Lung (tissue), 11 donors: ENCODE measurements at regions not wholly inside any gene's neighbourhood (a gene's known extent, or its start where the extent isn't known, plus 50 kb on each side); places are given as distances from the start of the nearest gene placed in this dataset.

Experiments used
- ATAC-seq: fragments of 200-7000 bp; cut with Tn5 transposase; one replicate; pipeline ENCODE4 v1.9.1; 2020; ENCODE audit warnings: moderate number of reproducible peaks; ENCODE audit not compliant: insufficient read depth, low FRiP score
- DNase-seq, 3 donors: peaks; one replicate each; pipeline ENCODE4 v3.0.0-alpha.2; 2013 to 2017
- H3K27ac ChIP-seq, 2 donors: one replicate each; pipeline ENCODE4 v1.5.1; 2013; ENCODE audit warnings: mild to moderate bottlenecking in 2 of 2, moderate library complexity in 2 of 2, control low read depth in 1 of 2, inconsistent platforms in 1 of 2, low read depth in 1 of 2, low read length in 1 of 2
- H3K27me3 ChIP-seq, 3 donors: one replicate each; pipeline ENCODE4 v1.5.1; 2013; ENCODE audit warnings: low read length in 2 of 3; ENCODE audit not compliant: control insufficient read depth in 3 of 3, insufficient read depth in 3 of 3
- H3K36me3 ChIP-seq, 4 donors: one replicate each; pipeline ENCODE4 v1.5.1; 2013; ENCODE audit warnings: low read length in 4 of 4, mild to moderate bottlenecking in 1 of 4, moderate library complexity in 1 of 4; ENCODE audit not compliant: control insufficient read depth in 4 of 4, insufficient read depth in 4 of 4
- H3K4me1 ChIP-seq, 5 donors: one replicate each; pipeline ENCODE4 v1.5.1; 2013; ENCODE audit warnings: low read length in 5 of 5, mild to moderate bottlenecking in 2 of 5, moderate library complexity in 1 of 5; ENCODE audit not compliant: control insufficient read depth in 5 of 5, insufficient read depth in 5 of 5
- H3K4me3 ChIP-seq: one replicate; pipeline ENCODE4 v1.5.1; 2013; ENCODE audit warnings: mild to moderate bottlenecking, control low read depth, moderate library complexity
- H3K9ac ChIP-seq, 2 donors: one replicate each; pipeline ENCODE4 v1.5.1; 2013; ENCODE audit warnings: low read length in 2 of 2, control low read depth in 1 of 2; ENCODE audit not compliant: insufficient read depth in 1 of 2
- H3K9me3 ChIP-seq, 4 donors: one replicate each; pipeline ENCODE4 v1.5.1; 2013; ENCODE audit warnings: low read length in 3 of 4, mild to moderate bottlenecking in 1 of 4, moderate library complexity in 1 of 4; ENCODE audit not compliant: control insufficient read depth in 4 of 4, insufficient read depth in 3 of 4
- CTCF ChIP-seq: IDR thresholded peaks from 2 replicates; pipeline ENCODE4 v1.5.1; 2012; ENCODE audit warnings: mild to moderate bottlenecking; ENCODE audit errors: control extremely low read depth, extremely low read depth
- WGBS, 2 donors: extraction: QIAGEN DNeasy Blood & Tissue Kit; methylation state at CpG; one replicate each; pipeline ENCODE4 v1.1.7; 2013; 5-methylcytosine and 5-hydroxymethylcytosine counted together
- donor health status: control.
- donor health status: control.
- donor health status: Bipolar disorder and iron deficiency.
- donor health status: healthy.
- donor health status: DM: yes; HTN: yes; CAD: no.

DNA sequence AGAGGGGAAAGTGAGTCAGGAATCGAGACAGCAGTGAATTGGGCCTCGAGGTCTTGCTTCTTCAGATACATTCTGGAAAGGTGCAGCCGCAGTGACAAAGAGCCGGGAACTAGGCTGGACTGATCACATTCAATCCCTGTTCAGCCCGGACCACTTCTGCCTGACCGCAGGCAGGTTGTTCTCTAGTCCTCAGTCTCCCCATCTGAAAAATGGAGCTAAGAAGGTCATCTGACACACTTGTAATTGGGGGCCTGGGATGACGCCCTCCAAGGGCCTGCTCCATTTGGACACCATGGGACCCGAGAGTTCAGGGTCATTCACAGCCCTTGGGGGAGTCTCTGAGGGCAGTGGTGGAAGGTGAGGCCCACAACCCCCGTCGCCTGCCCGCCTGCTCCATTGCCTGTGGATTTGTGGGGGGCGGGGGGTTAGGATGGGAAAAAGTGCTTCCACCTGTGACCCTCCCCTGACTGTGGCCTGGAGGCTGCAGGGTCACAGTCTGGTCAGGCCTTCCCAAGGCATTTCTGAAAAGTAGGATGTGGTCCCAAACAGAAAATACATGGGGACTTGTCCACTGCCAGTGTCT is 87.9 kb upstream of the CSF3R start:
- Histone ChIP-seq H3K9ac (no peak overlapping the region), H3K4me3 (no peak overlapping the region), H3K4me1 (no peaks in the 10 kb centered on the region), H3K27me3 (peaks cover 0 to 19% (median 0%) of the 10 kb centered on the region in 3 donors), H3K36me3 (no peaks in the 10 kb centered on the region), H3K9me3 (peaks cover 0 to 2% (median 0%) of the 10 kb centered on the region in 4 donors), H3K27ac (no peak overlapping the region)
- no peak for ATAC-seq
- no peak for DNase-seq
- TF ChIP-seq CTCF, result no peak
- WGBS, 2 donors, result 92 to 93% methylated on average over 12 of the region's 12 CpGs

- no peak overlapping the region for H3K4me3 ChIP-seq
Observed at GRCh38 chr1:36570006-36570405, 87.3 kb upstream of the CSF3R start.

GRCh38 chr1:36567601-36568341 is 85.1 kb upstream of the CSF3R start:
- DNase-seq (no peak), ATAC-seq (no peak)
- H3K4me3 ChIP-seq, result no peak overlapping the region
- H3K36me3 ChIP-seq, result no peaks in the 10 kb centered on the region
- no peak overlapping the region for H3K9ac ChIP-seq
- H3K9me3 ChIP-seq, result peaks cover 0 to 2% (median 0%) of the 10 kb centered on the region in 4 donors
- WGBS, 2 donors, result 80 to 85% methylated on average over 11 of the region's 11 CpGs
- TF ChIP-seq CTCF, result no peak
- H3K27me3 ChIP-seq, result peaks cover 0 to 8% (median 0%) of the 10 kb centered on the region in 3 donors
- no peaks in the 10 kb centered on the region for H3K4me1 ChIP-seq
- no peak overlapping the region for H3K27ac ChIP-seq

More at GRCh38 chr1:36570006-36570405, 87.3 kb upstream of the CSF3R start:
- Histone ChIP-seq H3K9me3 (peaks cover 0 to 2% (median 0%) of the 10 kb centered on the region in 4 donors), H3K36me3 (no peaks in the 10 kb centered on the region), H3K27me3 (peaks cover 0 to 19% (median 0%) of the 10 kb centered on the region in 3 donors), H3K27ac (no peak overlapping the region), H3K4me1 (no peaks in the 10 kb centered on the region), H3K9ac (no peak overlapping the region)
- DNase-seq, result peak in 1 of 3 donors; percentile 1
- no peak for TF ChIP-seq CTCF
- no peak for ATAC-seq
- 72 to 75% methylated on average over 7 of the region's 7 CpGs for WGBS, 2 donors
